Immature natural killer cell (primary cell): ENCODE measurements at regions not wholly inside any gene's neighbourhood (a gene's known extent, or its start where the extent isn't known, plus 50 kb on each side); places are given as distances from the start of the nearest gene placed in this dataset.

Source experiments
- DNase-seq, 3 donors: peaks; one replicate each; pipeline ENCODE4 v3.0.0; 2022; ENCODE audit warnings: mixed read lengths in 1 of 3
- H3K27ac Mint-ChIP-seq, 6 donors: one replicate each; pipeline ENCODE4 v1.8.0; 2020; ENCODE audit warnings: mixed read lengths in 6 of 6, mild to moderate bottlenecking in 5 of 6, inconsistent platforms in 4 of 6, moderate library complexity in 3 of 6
- H3K27me3 Mint-ChIP-seq, 3 donors: one replicate each; pipeline ENCODE4 v1.8.0; 2020 to 2021; ENCODE audit warnings: low read depth in 3 of 3, mild to moderate bottlenecking in 3 of 3, mixed read lengths in 3 of 3, moderate library complexity in 3 of 3, inconsistent platforms in 1 of 3
- H3K36me3 Mint-ChIP-seq, 3 donors: one replicate each; pipeline ENCODE4 v1.8.0; 2020; ENCODE audit warnings: mixed read lengths in 3 of 3, inconsistent platforms in 2 of 3, mild to moderate bottlenecking in 2 of 3
- H3K4me1 Mint-ChIP-seq, 2 donors: one replicate each; pipeline ENCODE4 v1.8.0; 2020; ENCODE audit warnings: inconsistent platforms in 2 of 2, mild to moderate bottlenecking in 2 of 2, mixed read lengths in 2 of 2, moderate library complexity in 1 of 2
- H3K4me3 Mint-ChIP-seq, 5 donors: one replicate each; pipeline ENCODE4 v1.8.0; 2020; ENCODE audit warnings: mild to moderate bottlenecking in 5 of 5, mixed read lengths in 5 of 5, inconsistent platforms in 3 of 5, moderate library complexity in 3 of 5
- H3K9me3 Mint-ChIP-seq, 6 donors: one replicate each; pipeline ENCODE4 v1.8.0; 2020; ENCODE audit warnings: mild to moderate bottlenecking in 6 of 6, mixed read lengths in 6 of 6, inconsistent platforms in 4 of 6, moderate library complexity in 3 of 6

DNA sequence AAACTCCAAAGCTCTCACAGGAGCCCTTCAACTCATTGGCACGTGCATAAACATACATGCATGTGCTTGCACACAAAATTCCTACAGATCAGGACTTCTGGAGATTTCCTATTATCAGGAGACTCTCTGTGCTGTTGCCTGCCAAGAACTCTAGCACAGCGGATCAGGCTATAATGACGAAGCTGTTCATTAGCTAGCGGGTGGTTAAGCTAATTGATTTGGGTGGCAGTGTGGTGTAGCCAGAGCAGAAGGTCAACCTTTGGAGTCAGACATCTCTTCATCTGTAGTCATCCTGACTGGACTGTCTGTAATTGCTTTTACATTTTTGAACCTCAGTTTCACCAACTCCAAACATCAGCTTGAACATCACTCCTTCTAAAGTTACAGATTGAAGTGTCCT is 69.0 kb downstream of the KIF2B start:
- no peak for DNase-seq
- Mint-ChIP-seq H3K36me3 (no peaks in the 10 kb centered on the region), H3K4me3 (no peak overlapping the region), H3K27me3 (no peaks in the 10 kb centered on the region), H3K4me1 (no peaks in the 10 kb centered on the region), H3K9me3 (peaks cover 7 to 36% (median 16%) of the 10 kb centered on the region in 6 donors), H3K27ac (no peak overlapping the region)

GRCh38 chr17:53892222-53892621 is 69.5 kb downstream of the KIF2B start:
- H3K4me3 Mint-ChIP-seq: no peak overlapping the region
- H3K27me3 Mint-ChIP-seq: no peaks in the 10 kb centered on the region
- peaks cover 5 to 33% (median 14%) of the 10 kb centered on the region in 6 donors for H3K9me3 Mint-ChIP-seq
- H3K27ac Mint-ChIP-seq: no peak overlapping the region
- no peaks in the 10 kb centered on the region for H3K36me3 Mint-ChIP-seq
- H3K4me1 Mint-ChIP-seq: no peaks in the 10 kb centered on the region
- DNase-seq: no peak

DNA sequence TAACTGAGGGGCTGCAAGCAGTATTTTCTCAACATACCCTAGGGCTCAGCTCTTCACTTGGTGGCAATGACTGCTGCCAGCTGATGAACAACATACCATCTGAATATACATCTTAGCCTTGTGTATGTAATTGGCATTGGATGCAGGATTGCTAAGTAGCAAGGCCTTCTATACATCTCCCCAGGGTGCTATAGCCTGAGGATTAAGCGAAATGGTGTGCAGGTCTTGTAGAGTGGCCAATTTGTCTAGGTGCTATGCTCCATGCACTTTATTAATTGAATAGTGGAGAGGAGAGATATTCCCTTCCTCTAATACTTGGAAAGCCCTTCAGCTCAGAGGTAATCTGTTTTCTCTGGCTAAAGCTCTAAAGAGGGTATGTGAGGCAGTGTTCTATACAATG is 71.9 kb downstream of the KIF2B start:
- H3K27me3 Mint-ChIP-seq: no peaks in the 10 kb centered on the region
- no peaks in the 10 kb centered on the region for H3K4me1 Mint-ChIP-seq
- no peak for DNase-seq
- H3K9me3 Mint-ChIP-seq: peaks cover 4 to 45% (median 17%) of the 10 kb centered on the region in 6 donors
- H3K27ac Mint-ChIP-seq: no peak overlapping the region
- no peaks in the 10 kb centered on the region for H3K36me3 Mint-ChIP-seq
- H3K4me3 Mint-ChIP-seq: no peak overlapping the region

DNA sequence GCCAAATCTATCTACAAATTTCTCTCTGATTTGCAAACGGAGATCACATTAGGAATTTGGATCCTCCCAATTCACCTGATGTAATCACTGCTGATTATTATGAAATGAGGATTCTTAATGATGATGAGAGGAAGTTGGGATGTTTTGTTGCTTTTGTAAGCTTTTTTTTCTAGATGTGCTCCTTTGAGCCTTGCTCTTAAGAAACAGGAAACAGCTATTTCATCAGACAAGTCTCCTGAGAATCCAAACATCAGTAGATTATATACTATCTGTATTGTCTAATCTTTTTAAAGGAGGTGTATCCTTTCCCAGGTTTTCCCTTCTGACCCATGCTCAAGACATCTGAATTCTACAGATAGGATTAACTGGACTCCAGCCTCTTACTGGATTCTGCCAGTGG is 73.3 kb downstream of the KIF2B start:
- no peak overlapping the region for H3K27ac Mint-ChIP-seq
- DNase-seq: no peak
- no peaks in the 10 kb centered on the region for H3K36me3 Mint-ChIP-seq
- H3K27me3 Mint-ChIP-seq: no peaks in the 10 kb centered on the region
- no peak overlapping the region for H3K4me3 Mint-ChIP-seq
- H3K9me3 Mint-ChIP-seq: peaks cover 10 to 60% (median 21%) of the 10 kb centered on the region in 6 donors
- H3K4me1 Mint-ChIP-seq: no peaks in the 10 kb centered on the region

DNA sequence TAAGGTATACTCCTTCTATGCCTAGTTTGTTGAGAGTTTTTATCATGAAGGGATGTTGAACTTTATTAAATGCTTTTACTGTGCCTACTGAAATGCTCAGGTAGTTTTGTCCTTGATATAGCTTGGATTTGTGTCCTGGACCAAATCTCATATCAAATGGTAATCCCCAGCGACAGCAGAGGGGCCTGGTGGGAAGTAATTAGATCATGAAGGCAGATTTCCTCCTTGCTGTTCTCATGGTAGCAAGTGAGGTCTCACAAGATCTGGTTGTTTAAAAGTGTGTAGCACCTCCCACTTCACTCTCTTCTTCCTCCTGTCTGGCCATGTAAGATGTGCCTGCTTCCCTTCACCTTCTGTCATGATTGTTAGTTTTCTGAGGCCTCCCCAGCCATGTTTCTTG is 78.2 kb downstream of the KIF2B start:
- no peak for DNase-seq
- H3K4me3 Mint-ChIP-seq: no peak overlapping the region
- no peaks in the 10 kb centered on the region for H3K27me3 Mint-ChIP-seq
- peaks cover 16 to 60% (median 34%) of the 10 kb centered on the region in 6 donors for H3K9me3 Mint-ChIP-seq
- H3K36me3 Mint-ChIP-seq: no peaks in the 10 kb centered on the region
- H3K27ac Mint-ChIP-seq: no peak overlapping the region
- H3K4me1 Mint-ChIP-seq: no peaks in the 10 kb centered on the region

DNA sequence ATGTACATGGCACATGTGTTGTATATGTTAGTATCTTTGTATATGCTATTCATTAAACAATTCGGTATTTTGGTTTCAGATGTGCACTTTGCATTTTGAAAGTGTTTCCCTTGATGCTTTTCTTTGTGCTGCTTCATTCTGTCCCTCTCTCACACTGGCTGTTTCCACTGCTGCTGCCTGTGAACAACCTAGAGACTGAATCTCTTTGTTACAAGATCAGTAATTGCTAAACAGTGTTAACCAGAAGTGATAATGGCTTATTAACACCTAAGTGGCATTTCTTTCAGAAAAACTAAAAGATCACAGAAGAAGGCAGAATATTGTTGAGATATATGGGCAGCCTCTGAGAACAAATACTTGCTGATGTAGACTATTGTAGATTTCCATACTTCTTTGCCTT is 84.7 kb downstream of the KIF2B start:
- Mint-ChIP-seq H3K4me1 (no peaks in the 10 kb centered on the region), H3K9me3 (peaks cover 13 to 52% (median 32%) of the 10 kb centered on the region in 6 donors), H3K27ac (no peak overlapping the region), H3K36me3 (no peaks in the 10 kb centered on the region), H3K27me3 (peaks cover 0 to 1% (median 0%) of the 10 kb centered on the region in 3 donors), H3K4me3 (no peak overlapping the region)
- DNase-seq: no peak

DNA sequence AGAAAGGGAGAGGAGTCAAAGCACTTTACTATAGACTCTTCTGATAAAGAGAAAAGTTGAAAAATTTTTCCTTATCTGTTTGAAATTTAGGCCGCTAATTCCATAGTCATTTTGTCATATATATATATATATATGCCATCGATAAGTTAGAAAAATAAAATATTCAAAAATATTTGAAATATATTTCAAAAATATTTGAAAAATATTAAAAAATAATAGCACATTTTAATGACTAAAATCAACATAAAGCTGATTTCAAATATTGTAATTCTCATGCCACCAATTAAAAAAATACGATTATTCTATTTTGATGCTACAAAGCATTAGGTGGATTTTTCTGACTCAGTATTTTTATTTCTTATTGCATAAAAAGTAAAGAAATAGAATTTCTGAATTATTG is 87.1 kb downstream of the KIF2B start:
- Mint-ChIP-seq H3K27ac (no peak overlapping the region), H3K9me3 (peaks cover 16 to 46% (median 30%) of the 10 kb centered on the region in 6 donors), H3K27me3 (peaks cover 0 to 4% (median 4%) of the 10 kb centered on the region in 3 donors), H3K36me3 (no peaks in the 10 kb centered on the region), H3K4me1 (no peaks in the 10 kb centered on the region), H3K4me3 (no peak overlapping the region)
- no peak for DNase-seq

DNA sequence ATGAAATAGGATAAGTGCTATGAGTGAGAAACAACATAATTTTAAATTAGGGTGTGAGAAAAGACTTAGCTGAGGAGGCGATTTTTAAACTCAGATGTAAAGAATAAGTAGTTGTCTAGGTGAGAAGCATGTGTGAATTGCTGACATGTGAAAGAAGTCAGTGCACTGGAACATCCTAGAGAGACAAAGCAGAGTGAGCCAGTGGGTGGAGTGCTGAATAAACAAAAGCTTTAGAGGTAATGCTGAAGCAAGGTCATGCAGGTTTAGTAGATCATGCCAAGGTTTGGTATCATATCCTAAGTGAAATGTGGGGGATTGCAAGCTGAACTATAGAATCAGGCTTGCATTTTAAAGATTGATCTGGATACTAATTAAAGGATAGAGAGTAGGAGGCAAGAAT is 89.4 kb downstream of the KIF2B start:
- Mint-ChIP-seq H3K9me3 (peaks cover 13 to 42% (median 25%) of the 10 kb centered on the region in 6 donors), H3K27ac (no peak overlapping the region), H3K27me3 (peaks cover 0 to 4% (median 4%) of the 10 kb centered on the region in 3 donors), H3K4me1 (no peaks in the 10 kb centered on the region), H3K4me3 (no peak overlapping the region), H3K36me3 (no peaks in the 10 kb centered on the region)
- DNase-seq: no peak

DNA sequence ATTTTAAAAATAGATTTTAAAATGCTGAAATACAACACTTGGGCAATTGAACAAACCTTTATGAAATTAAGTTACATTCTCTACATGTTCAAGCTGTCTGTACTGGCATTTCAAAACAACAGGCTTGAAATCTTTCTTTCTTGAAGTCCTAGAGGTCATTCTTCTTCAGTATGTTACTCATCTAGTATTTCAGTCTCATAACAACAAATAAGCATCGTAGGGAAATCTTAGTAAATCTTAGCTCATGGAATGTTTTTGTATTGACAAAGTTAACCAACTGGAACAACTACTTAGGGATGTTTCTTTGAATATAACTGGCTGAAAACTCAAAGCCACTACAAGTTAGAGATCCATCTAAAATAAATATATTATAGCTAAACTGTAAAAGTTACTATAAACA is 96.6 kb downstream of the KIF2B start:
- Mint-ChIP-seq H3K36me3 (no peaks in the 10 kb centered on the region), H3K9me3 (peaks cover 4 to 31% (median 13%) of the 10 kb centered on the region in 6 donors), H3K4me1 (no peaks in the 10 kb centered on the region), H3K4me3 (no peak overlapping the region), H3K27me3 (peaks cover 0 to 3% (median under 1%) of the 10 kb centered on the region in 3 donors), H3K27ac (no peak overlapping the region)
- no peak for DNase-seq

- Mint-ChIP-seq H3K4me3 (no peak overlapping the region), H3K27me3 (peaks cover 0 to 2% (median 0%) of the 10 kb centered on the region in 3 donors), H3K9me3 (peaks cover 17 to 40% (median 24%) of the 10 kb centered on the region in 6 donors), H3K4me1 (no peaks in the 10 kb centered on the region), H3K36me3 (peaks cover 0 to 3% (median 0%) of the 10 kb centered on the region in 3 donors), H3K27ac (no peak overlapping the region)
- no peak for DNase-seq
Observed at GRCh38 chr17:53924530-53925455, 102.1 kb downstream of the KIF2B start.

GRCh38 chr17:53932386-53932785 is 109.7 kb downstream of the KIF2B start:
- Mint-ChIP-seq H3K9me3 (peaks cover 18 to 67% (median 29%) of the 10 kb centered on the region in 6 donors), H3K27ac (no peak overlapping the region), H3K4me1 (no peaks in the 10 kb centered on the region), H3K27me3 (peaks cover 0 to 1% (median 0%) of the 10 kb centered on the region in 3 donors), H3K4me3 (no peak overlapping the region), H3K36me3 (peaks cover 0 to 3% (median 0%) of the 10 kb centered on the region in 3 donors)
- DNase-seq: no peak

- Mint-ChIP-seq H3K27me3 (peaks cover 0 to 1% (median 0%) of the 10 kb centered on the region in 3 donors), H3K27ac (no peak overlapping the region), H3K4me3 (no peak overlapping the region), H3K36me3 (no peaks in the 10 kb centered on the region), H3K9me3 (peaks cover 7 to 52% (median 14%) of the 10 kb centered on the region in 6 donors), H3K4me1 (no peaks in the 10 kb centered on the region)
- no peak for DNase-seq
Observed at GRCh38 chr17:53934931-53935330, 112.2 kb downstream of the KIF2B start.

DNA sequence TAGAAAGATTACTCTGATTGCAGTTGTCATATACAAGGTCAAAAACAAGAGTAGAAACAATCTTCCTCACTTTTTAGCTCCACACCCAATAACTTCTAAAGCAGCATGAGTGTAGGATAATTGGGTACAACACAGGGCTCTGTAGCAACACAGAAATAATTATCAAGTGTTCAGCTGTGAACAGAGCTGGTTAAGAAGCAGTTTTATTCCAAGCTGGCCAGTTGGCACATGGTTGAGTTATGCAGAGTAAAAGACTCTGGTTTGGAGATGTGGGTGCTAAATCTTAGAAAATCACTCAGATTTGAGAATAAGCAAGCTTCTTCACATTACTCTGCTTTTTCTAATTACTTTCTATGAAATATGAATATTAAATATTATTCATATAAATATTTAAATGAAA is 118.5 kb downstream of the KIF2B start:
- H3K27me3 Mint-ChIP-seq: no peaks in the 10 kb centered on the region
- DNase-seq: no peak
- H3K9me3 Mint-ChIP-seq: peaks cover 5 to 42% (median 16%) of the 10 kb centered on the region in 6 donors
- peaks cover 0 to 4% (median 0%) of the 10 kb centered on the region in 3 donors for H3K36me3 Mint-ChIP-seq
- no peaks in the 10 kb centered on the region for H3K4me1 Mint-ChIP-seq
- no peak overlapping the region for H3K4me3 Mint-ChIP-seq
- no peak overlapping the region for H3K27ac Mint-ChIP-seq

DNA sequence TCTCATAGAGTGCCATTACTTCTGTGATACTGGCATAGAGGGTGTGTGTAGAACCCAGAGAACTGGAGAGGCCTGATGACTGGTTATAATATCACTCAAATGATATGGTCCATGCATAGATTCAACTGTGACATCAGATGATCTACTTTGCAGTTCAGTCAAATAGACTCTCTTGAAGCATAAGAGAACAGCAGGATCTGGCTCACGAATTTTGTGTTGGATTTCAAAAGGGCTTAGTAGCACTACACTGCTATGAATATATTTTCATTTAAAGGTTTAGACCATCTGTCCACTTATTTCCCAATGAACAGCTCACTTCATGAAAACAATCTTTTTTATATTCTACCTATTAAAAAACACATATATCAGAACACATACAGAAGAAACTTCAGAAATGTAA is 119.7 kb downstream of the KIF2B start:
- Mint-ChIP-seq H3K4me3 (no peak overlapping the region), H3K36me3 (peaks cover 0 to 4% (median 0%) of the 10 kb centered on the region in 3 donors), H3K4me1 (no peaks in the 10 kb centered on the region), H3K27ac (no peak overlapping the region), H3K9me3 (peaks cover 2 to 44% (median 14%) of the 10 kb centered on the region in 6 donors), H3K27me3 (peaks cover 0 to 3% (median 0%) of the 10 kb centered on the region in 3 donors)
- no peak for DNase-seq
